WTC11 (cell line): ENCODE measurements at regions not wholly inside any gene's neighbourhood (a gene's known extent, or its start where the extent isn't known, plus 50 kb on each side); places are given as distances from the start of the nearest gene placed in this dataset.

Source experiments
- ATAC-seq: fragments of 200-7000 bp; cut with Tn5 transposase; 2 replicates; pipeline ENCODE4 v1.10.0; 2021; ENCODE audit warnings: mild to moderate bottlenecking, moderate library complexity
- CTCF ChIA-PET: fragments of 300-600 bp; sonication (Branson Sonifier 250); formaldehyde crosslinking; loops from one replicate; lab custom pipeline; 2021; ENCODE audit warnings: antibody characterized with exemption; lab: Charles Lee
- POLR2A ChIA-PET: fragments of 350-600 bp; sonication (Branson Sonifier 250); formaldehyde crosslinking; loops from one replicate; lab custom pipeline; 2021; ENCODE audit warnings: antibody characterized with exemption; lab: Charles Lee
- DNase-seq: peaks from one replicate; pipeline ENCODE4 v3.0.0; 2021; ENCODE audit warnings: low spot score
- H3K27ac Mint-ChIP-seq: 2 replicates; pipeline ENCODE4 v1.8.0; 2021; ENCODE audit warnings: mixed read lengths
- H3K27me3 Mint-ChIP-seq: 2 replicates; pipeline ENCODE4 v1.8.0; 2021; ENCODE audit warnings: low read depth, mild to moderate bottlenecking, moderate library complexity, mixed read lengths
- H3K36me3 Mint-ChIP-seq: 2 replicates; pipeline ENCODE4 v1.8.0; 2021; ENCODE audit warnings: mixed read lengths
- H3K4me1 Mint-ChIP-seq: 2 replicates; pipeline ENCODE4 v1.8.0; 2022; ENCODE audit warnings: mixed read lengths
- H3K4me3 Mint-ChIP-seq: 2 replicates; pipeline ENCODE4 v1.8.0; 2021; ENCODE audit warnings: mild to moderate bottlenecking, moderate library complexity, mixed read lengths
- H3K9me3 Mint-ChIP-seq: 2 replicates; pipeline ENCODE4 v1.8.0; 2021; ENCODE audit warnings: mixed read lengths
- CREB1 ChIP-seq: sonication (generic); formaldehyde crosslinking; IDR thresholded peaks from 2 replicates; pipeline ENCODE4 v1.8.0; 2023; ENCODE audit warnings: mild to moderate bottlenecking, missing genetic modification reagents
- CREM ChIP-seq: sonication (generic); formaldehyde crosslinking; IDR thresholded peaks from 2 replicates; pipeline ENCODE4 v1.8.1; 2022; ENCODE audit warnings: mild to moderate bottlenecking, missing genetic modification reagents, moderate library complexity
- FOXJ3 ChIP-seq: sonication (generic); formaldehyde crosslinking; IDR thresholded peaks from 2 replicates; pipeline ENCODE4 v1.9.0; 2021; ENCODE audit warnings: missing genetic modification reagents, mild to moderate bottlenecking, borderline replicate concordance
- GABPB1 ChIP-seq: sonication (generic); formaldehyde crosslinking; IDR thresholded peaks from 2 replicates; pipeline ENCODE4 v1.8.1; 2023; ENCODE audit warnings: mild to moderate bottlenecking, missing genetic modification reagents
- IRF2 ChIP-seq: sonication (generic); formaldehyde crosslinking; IDR thresholded peaks from 2 replicates; pipeline ENCODE4 v1.8.0; 2022; ENCODE audit warnings: low read depth, missing genetic modification reagents, borderline replicate concordance
- JAZF1 ChIP-seq: fragments of 250-450 bp; sonication (Bioruptor Pico); IDR thresholded peaks from 2 replicates; pipeline ENCODE4 v1.9.0; 2021; ENCODE audit warnings: moderate library complexity, mild to moderate bottlenecking, inconsistent platforms
- JUN ChIP-seq: sonication (generic); formaldehyde crosslinking; IDR thresholded peaks from 2 replicates; pipeline ENCODE4 v1.8.0; 2023; ENCODE audit warnings: mild to moderate bottlenecking, missing genetic modification reagents
- NR1H2 ChIP-seq: sonication (generic); formaldehyde crosslinking; IDR thresholded peaks from 2 replicates; pipeline ENCODE4 v1.9.0; 2021; ENCODE audit warnings: mild to moderate bottlenecking, moderate library complexity, missing genetic modification reagents
- RORB ChIP-seq: fragments of 250-450 bp; sonication (Bioruptor Pico); IDR thresholded peaks from 2 replicates; pipeline ENCODE4 v1.9.0; 2021; ENCODE audit warnings: mild to moderate bottlenecking
- SP1 ChIP-seq: sonication (generic); formaldehyde crosslinking; conservative IDR thresholded peaks from 2 replicates; pipeline ENCODE4 v1.8.1; 2022; ENCODE audit warnings: missing genetic modification reagents
- TEAD4 ChIP-seq: sonication (generic); formaldehyde crosslinking; IDR thresholded peaks from 2 replicates; pipeline ENCODE4 v1.8.0; 2022; ENCODE audit warnings: mild to moderate bottlenecking, missing genetic modification reagents
- ZNF263 ChIP-seq: sonication (generic); formaldehyde crosslinking; IDR thresholded peaks from 2 replicates; pipeline ENCODE4 v1.8.1; 2022; ENCODE audit warnings: low read depth, mild to moderate bottlenecking, moderate library complexity, missing genetic modification reagents
- TF ChIP-seq, protein P1 (sequence below): sonication (generic); formaldehyde crosslinking; IDR thresholded peaks from 2 replicates; pipeline ENCODE4 v1.8.1; 2023; ENCODE audit warnings: mild to moderate bottlenecking, missing genetic modification reagents, borderline replicate concordance
- TF ChIP-seq, protein P2 (sequence below): sonication (generic); formaldehyde crosslinking; conservative IDR thresholded peaks from 2 replicates; pipeline ENCODE4 v1.8.1; 2022; ENCODE audit warnings: mild to moderate bottlenecking, missing genetic modification reagents
- TF ChIP-seq, protein P3 (sequence below): sonication (generic); formaldehyde crosslinking; IDR thresholded peaks from 2 replicates; pipeline ENCODE4 v1.8.1; 2023; ENCODE audit warnings: mild to moderate bottlenecking, missing genetic modification reagents
- TF ChIP-seq, protein P4 (sequence below): sonication (generic); formaldehyde crosslinking; IDR thresholded peaks from 2 replicates; pipeline ENCODE4 v1.8.0; 2022; ENCODE audit warnings: mild to moderate bottlenecking, missing genetic modification reagents
- TF ChIP-seq, protein P5 (sequence below): fragments of 250-450 bp; sonication (Bioruptor Pico); IDR thresholded peaks from 2 replicates; pipeline ENCODE4 v2.1.2; 2022; ENCODE audit warnings: mild to moderate bottlenecking, moderate library complexity
- TF ChIP-seq, protein P6 (sequence below): sonication (generic); formaldehyde crosslinking; IDR thresholded peaks from 2 replicates; pipeline ENCODE4 v1.8.0; 2022; ENCODE audit warnings: mild to moderate bottlenecking, missing genetic modification reagents
- TF ChIP-seq, protein P7 (sequence below): sonication (generic); formaldehyde crosslinking; IDR thresholded peaks from 2 replicates; pipeline ENCODE4 v1.8.0; 2022; ENCODE audit warnings: mild to moderate bottlenecking, missing genetic modification reagents

DNA sequence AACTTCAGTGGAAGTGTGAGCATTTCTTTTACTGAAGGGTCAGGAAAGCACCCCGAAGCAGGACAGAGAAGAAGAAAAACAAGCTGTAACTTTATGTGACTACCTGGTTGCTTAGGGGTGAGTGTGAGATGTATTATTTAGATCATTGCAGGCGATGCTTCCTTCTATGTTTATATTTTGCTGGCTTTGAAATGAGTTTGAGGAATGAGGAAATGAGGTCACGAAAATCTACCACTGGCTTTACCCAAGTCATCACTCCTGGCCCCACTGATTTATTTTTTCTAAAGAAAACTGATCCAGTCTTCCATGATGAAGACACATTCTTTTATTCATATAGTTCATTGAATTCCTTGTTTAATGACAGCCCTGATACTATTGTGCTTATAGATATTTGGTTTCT lies 716.6 kb upstream of the FZD8 start (continued):
- TF ChIP-seq, protein P1, sequence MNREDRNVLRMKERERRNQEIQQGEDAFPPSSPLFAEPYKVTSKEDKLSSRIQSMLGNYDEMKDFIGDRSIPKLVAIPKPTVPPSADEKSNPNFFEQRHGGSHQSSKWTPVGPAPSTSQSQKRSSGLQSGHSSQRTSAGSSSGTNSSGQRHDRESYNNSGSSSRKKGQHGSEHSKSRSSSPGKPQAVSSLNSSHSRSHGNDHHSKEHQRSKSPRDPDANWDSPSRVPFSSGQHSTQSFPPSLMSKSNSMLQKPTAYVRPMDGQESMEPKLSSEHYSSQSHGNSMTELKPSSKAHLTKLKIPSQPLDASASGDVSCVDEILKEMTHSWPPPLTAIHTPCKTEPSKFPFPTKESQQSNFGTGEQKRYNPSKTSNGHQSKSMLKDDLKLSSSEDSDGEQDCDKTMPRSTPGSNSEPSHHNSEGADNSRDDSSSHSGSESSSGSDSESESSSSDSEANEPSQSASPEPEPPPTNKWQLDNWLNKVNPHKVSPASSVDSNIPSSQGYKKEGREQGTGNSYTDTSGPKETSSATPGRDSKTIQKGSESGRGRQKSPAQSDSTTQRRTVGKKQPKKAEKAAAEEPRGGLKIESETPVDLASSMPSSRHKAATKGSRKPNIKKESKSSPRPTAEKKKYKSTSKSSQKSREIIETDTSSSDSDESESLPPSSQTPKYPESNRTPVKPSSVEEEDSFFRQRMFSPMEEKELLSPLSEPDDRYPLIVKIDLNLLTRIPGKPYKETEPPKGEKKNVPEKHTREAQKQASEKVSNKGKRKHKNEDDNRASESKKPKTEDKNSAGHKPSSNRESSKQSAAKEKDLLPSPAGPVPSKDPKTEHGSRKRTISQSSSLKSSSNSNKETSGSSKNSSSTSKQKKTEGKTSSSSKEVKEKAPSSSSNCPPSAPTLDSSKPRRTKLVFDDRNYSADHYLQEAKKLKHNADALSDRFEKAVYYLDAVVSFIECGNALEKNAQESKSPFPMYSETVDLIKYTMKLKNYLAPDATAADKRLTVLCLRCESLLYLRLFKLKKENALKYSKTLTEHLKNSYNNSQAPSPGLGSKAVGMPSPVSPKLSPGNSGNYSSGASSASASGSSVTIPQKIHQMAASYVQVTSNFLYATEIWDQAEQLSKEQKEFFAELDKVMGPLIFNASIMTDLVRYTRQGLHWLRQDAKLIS (CRISPR knock-in tag), result no peak
- TF ChIP-seq JUN (CRISPR knock-in tag) (no peak), TEAD4 (CRISPR knock-in tag) (no peak), CREB1 (no peak), CREM (CRISPR knock-in tag) (no peak), NR1H2 (CRISPR knock-in tag) (no peak), RORB (CRISPR knock-in tag) (no peak)
- TF ChIP-seq, protein P2, sequence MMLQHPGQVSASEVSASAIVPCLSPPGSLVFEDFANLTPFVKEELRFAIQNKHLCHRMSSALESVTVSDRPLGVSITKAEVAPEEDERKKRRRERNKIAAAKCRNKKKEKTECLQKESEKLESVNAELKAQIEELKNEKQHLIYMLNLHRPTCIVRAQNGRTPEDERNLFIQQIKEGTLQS (CRISPR knock-in tag), result no peak
- TF ChIP-seq, protein P3, sequence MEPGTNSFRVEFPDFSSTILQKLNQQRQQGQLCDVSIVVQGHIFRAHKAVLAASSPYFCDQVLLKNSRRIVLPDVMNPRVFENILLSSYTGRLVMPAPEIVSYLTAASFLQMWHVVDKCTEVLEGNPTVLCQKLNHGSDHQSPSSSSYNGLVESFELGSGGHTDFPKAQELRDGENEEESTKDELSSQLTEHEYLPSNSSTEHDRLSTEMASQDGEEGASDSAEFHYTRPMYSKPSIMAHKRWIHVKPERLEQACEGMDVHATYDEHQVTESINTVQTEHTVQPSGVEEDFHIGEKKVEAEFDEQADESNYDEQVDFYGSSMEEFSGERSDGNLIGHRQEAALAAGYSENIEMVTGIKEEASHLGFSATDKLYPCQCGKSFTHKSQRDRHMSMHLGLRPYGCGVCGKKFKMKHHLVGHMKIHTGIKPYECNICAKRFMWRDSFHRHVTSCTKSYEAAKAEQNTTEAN (CRISPR knock-in tag), result no peak
- TF ChIP-seq, all 79 proteins: peak for 0

DNA sequence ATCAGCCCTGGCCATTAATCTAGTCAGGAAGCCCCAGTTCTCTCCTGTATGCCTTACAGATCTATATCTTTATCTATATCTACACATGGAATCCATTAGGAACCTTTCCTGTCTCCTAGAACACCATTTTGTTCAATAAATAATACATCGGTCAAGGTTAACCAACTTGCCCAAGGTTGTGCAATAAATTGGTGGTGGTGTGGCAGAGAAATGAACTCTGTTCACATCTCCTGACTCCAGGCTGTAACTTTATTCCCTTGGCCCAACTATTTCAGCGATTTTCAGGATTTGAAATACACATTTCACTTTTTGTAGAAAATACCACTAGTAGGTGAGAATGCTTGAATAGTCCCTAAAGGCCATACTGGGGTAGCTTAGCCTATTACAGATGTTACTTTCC lies 712.5 kb upstream of the FZD8 start:
- H3K4me1 Mint-ChIP-seq, result no peaks in the 10 kb centered on the region
- H3K27ac Mint-ChIP-seq, result no peak overlapping the region
- ATAC-seq (no peak), DNase-seq (no peak)
- H3K9me3 Mint-ChIP-seq, result no peaks in the 10 kb centered on the region
- H3K4me3 Mint-ChIP-seq, result no peak overlapping the region
- POLR2A ChIA-PET, result no interaction called here
- TF ChIP-seq, protein P4, sequence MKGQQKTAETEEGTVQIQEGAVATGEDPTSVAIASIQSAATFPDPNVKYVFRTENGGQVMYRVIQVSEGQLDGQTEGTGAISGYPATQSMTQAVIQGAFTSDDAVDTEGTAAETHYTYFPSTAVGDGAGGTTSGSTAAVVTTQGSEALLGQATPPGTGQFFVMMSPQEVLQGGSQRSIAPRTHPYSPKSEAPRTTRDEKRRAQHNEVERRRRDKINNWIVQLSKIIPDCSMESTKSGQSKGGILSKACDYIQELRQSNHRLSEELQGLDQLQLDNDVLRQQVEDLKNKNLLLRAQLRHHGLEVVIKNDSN (CRISPR knock-in tag), result no peak
- TF ChIP-seq ZNF263 (no peak), RORB (CRISPR knock-in tag) (no peak)
- TF ChIP-seq, protein P5, sequence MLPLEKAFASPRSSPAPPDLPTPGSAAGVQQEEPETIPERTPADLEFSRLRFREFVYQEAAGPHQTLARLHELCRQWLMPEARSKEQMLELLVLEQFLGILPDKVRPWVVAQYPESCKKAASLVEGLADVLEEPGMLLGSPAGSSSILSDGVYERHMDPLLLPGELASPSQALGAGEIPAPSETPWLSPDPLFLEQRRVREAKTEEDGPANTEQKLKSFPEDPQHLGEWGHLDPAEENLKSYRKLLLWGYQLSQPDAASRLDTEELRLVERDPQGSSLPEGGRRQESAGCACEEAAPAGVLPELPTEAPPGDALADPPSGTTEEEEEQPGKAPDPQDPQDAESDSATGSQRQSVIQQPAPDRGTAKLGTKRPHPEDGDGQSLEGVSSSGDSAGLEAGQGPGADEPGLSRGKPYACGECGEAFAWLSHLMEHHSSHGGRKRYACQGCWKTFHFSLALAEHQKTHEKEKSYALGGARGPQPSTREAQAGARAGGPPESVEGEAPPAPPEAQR (CRISPR knock-in tag), result no peak
- no peaks in the 10 kb centered on the region; the same call in 1 of the 2 replicates for H3K27me3 Mint-ChIP-seq
- CTCF ChIA-PET, result no interaction called here
- H3K36me3 Mint-ChIP-seq, result no peaks in the 10 kb centered on the region

DNA sequence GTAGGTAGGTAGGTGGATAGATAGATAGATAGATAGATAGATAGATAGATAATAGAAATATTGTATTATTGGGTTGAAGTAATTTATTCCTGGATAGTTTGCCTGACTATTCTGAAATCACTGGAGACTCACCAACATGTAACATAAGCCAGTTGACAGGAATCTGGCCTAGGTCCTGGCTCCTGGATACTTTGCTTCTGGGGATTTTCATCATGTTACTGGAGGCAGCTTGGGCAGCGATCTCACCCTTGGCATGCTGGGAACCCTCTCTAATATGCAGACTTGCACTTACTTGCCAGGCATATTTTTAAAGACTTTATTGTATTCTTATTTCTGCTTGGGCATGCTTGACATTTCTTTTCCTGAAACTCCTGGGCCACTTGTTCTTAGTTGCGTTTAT lies 709.1 kb upstream of the FZD8 start:
- ChIA-PET POLR2A (no interaction called here), CTCF (no interaction called here)
- Mint-ChIP-seq H3K9me3 (no peaks in the 10 kb centered on the region), H3K27ac (no peak overlapping the region), H3K27me3 (no peaks in the 10 kb centered on the region; the same call in 1 of the 2 replicates), H3K4me1 (no peaks in the 10 kb centered on the region), H3K4me3 (no peak overlapping the region), H3K36me3 (no peaks in the 10 kb centered on the region)
- no peak for DNase-seq
- TF ChIP-seq, protein P6, sequence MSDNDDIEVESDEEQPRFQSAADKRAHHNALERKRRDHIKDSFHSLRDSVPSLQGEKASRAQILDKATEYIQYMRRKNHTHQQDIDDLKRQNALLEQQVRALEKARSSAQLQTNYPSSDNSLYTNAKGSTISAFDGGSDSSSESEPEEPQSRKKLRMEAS (CRISPR knock-in tag), result no peak
- no peak for TF ChIP-seq IRF2 (CRISPR knock-in tag)
- no peak for TF ChIP-seq FOXJ3 (CRISPR knock-in tag)
- TF ChIP-seq, protein P7, sequence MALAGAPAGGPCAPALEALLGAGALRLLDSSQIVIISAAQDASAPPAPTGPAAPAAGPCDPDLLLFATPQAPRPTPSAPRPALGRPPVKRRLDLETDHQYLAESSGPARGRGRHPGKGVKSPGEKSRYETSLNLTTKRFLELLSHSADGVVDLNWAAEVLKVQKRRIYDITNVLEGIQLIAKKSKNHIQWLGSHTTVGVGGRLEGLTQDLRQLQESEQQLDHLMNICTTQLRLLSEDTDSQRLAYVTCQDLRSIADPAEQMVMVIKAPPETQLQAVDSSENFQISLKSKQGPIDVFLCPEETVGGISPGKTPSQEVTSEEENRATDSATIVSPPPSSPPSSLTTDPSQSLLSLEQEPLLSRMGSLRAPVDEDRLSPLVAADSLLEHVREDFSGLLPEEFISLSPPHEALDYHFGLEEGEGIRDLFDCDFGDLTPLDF, result no peak
- no peak for TF ChIP-seq JAZF1 (CRISPR knock-in tag)
- TF ChIP-seq SP1 (CRISPR knock-in tag), result no peak
- TF ChIP-seq GABPB1 (CRISPR knock-in tag), result no peak
- no peak for ATAC-seq
